GM21381 (cell line): ENCODE measurements at regions not wholly inside any gene's neighbourhood (a gene's known extent, or its start where the extent isn't known, plus 50 kb on each side); places are given as distances from the start of the nearest gene placed in this dataset.

Experiments
- ATAC-seq: cut with Tn5 transposase; IDR thresholded peaks from one replicate; pipeline ENCODE4 v1.9.1; 2021; ENCODE audit warnings: mild to moderate bottlenecking, moderate library complexity; ENCODE audit not compliant: unreplicated experiment

- no peak for ATAC-seq
Measured at GRCh38 chr11:112398798-112399478, 138.3 kb upstream of the PLET1 start.

- ATAC-seq, result no peak
Measured at GRCh38 chr11:112400476-112401014, 139.9 kb upstream of the PLET1 start.

- ATAC-seq, result no peak
Measured at GRCh38 chr11:112401036-112401769, 140.5 kb upstream of the PLET1 start.

- no peak for ATAC-seq
Measured at GRCh38 chr11:112403432-112403831, 142.8 kb upstream of the PLET1 start.

- no peak for ATAC-seq
Measured at GRCh38 chr11:112404112-112404511, 143.5 kb upstream of the PLET1 start.

- no peak for ATAC-seq
Measured at GRCh38 chr11:112408517-112408916, 147.9 kb upstream of the PLET1 start.

GRCh38 chr11:112410325-112410724, 149.7 kb upstream of the PLET1 start:
- no peak for ATAC-seq

GRCh38 chr11:112412383-112412782, 151.7 kb upstream of the PLET1 start:
- no peak for ATAC-seq

- no peak for ATAC-seq
Measured at GRCh38 chr11:112417339-112417738, 156.7 kb upstream of the PLET1 start.

- ATAC-seq, result no peak
Measured at GRCh38 chr11:112418438-112418837, 157.8 kb upstream of the PLET1 start.

GRCh38 chr11:112421879-112422278, 161.2 kb upstream of the PLET1 start:
- ATAC-seq, result no peak

- ATAC-seq, result no peak
Measured at GRCh38 chr11:112425121-112425520, 164.5 kb upstream of the PLET1 start.

GRCh38 chr11:112437096-112437495, 176.4 kb upstream of the PLET1 start:
- ATAC-seq, result no peak

- ATAC-seq, result no peak
Measured at GRCh38 chr11:112439614-112440013, 179.0 kb upstream of the PLET1 start.

GRCh38 chr11:112440518-112440917, 179.9 kb upstream of the PLET1 start:
- ATAC-seq, result no peak

- ATAC-seq, result no peak
Measured at GRCh38 chr11:112448168-112448567, 187.5 kb upstream of the PLET1 start.

GRCh38 chr11:112448806-112449205, 188.1 kb upstream of the PLET1 start:
- ATAC-seq, result no peak

- ATAC-seq, result no peak
Measured at GRCh38 chr11:112451250-112451649, 190.6 kb upstream of the PLET1 start.

GRCh38 chr11:112453601-112454577, 193.2 kb upstream of the PLET1 start:
- no peak for ATAC-seq

GRCh38 chr11:112454841-112455240, 194.2 kb upstream of the PLET1 start:
- no peak for ATAC-seq

GRCh38 chr11:112455791-112456190, 195.1 kb upstream of the PLET1 start:
- ATAC-seq, result no peak
